Endothelial cell of hepatic sinusoid (primary cell): ENCODE measurements at regions not wholly inside any gene's neighbourhood (a gene's known extent, or its start where the extent isn't known, plus 50 kb on each side); places are given as distances from the start of the nearest gene placed in this dataset.

Source experiments
- in situ Hi-C: cut with HindIII; loops from 2 replicates; pipeline ENCODE4 v1.10.0; 2017; ENCODE audit warnings: low sequenced_read_pairs

DNA sequence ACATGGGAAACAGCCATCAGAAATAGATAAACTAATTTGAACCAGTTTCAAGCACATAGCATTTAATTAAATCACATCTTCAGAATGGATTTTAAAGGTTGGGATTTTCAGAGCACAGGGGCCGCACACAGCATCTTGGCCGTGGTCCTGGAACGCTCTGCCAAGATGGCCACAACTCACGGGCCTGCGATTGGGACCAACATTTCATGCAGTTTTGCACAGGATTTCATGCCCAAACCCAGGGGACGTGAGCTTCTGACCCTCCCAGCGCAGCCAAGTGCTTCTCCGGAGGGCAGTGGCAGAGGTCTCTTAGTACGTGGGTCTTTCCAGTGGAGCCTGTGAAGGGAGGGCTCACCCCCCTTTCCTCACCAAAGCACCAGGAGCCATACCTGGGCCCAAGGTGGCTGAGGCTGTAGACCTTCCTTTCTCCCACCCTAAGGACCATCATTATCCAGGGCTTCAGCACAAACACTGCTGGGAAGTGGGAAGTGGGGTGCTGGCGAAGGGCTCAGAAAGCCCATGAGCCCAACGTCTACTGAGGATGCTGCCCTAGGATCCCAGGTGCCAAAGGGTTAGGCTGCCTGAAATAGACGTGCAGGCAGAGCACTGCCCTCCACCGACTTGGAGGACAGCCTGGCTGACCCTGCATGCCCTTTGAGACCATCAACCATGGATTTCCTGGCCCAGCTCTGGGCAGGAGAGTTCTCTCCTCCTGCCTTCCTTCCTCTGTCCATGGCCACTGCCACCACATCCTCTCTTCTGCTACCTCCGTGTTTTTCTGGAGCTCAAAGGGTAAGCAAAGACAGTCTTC, 611.2 kb upstream of the MGMT start:
- in situ Hi-C loops = no loop called here

DNA sequence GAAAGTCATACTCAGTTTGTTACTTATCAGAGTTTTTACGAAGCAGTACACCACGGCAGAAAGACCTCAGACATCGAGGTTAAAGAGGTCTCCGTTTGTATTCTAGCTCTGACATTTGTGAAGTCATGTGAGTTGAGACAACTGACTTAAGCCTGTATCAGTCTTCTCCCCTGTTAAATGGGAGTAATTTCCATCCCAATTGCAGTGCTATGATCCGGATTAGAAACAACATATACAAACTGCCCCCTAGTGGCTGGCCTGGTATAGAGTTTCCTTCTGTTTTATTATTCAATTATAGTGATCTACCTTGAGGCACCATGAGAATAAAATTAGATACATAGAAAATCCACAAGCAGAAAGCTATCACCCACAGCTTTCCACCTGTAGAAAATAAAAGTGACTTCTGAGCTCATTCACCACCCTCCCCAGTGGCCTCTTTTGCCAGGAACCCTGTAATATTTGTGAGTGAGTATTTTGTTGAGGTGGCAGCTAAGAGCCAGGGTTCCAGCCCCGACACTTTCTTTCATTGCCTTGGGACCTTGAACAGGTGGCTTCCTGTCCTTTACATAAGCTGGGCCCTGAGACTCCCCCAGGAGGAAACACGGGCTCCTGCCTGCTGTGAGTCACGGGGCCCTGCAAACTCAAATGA, 607.2 kb upstream of the MGMT start:
- in situ Hi-C loops = no loop called here

DNA sequence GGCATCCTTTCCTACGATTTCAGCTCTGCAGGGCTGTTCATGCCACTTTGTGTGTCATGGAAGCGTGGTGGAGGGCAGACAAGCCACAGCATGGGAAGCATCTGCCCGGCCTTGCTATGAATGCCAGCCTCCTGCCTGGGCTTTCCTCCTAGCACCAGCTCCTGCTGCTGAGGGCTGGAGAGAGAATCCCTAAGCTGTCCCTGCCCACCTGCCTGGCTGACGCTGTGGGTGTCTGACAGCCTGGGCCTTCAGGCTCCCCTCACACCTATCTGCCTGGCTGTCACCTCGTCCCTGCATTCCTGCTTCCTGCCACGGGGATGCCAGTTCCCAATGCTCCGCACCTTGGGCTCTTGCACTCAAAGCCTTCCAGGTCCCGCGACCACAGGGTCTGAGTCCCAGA, 606.5 kb upstream of the MGMT start:
- in situ Hi-C loops = no loop called here

DNA sequence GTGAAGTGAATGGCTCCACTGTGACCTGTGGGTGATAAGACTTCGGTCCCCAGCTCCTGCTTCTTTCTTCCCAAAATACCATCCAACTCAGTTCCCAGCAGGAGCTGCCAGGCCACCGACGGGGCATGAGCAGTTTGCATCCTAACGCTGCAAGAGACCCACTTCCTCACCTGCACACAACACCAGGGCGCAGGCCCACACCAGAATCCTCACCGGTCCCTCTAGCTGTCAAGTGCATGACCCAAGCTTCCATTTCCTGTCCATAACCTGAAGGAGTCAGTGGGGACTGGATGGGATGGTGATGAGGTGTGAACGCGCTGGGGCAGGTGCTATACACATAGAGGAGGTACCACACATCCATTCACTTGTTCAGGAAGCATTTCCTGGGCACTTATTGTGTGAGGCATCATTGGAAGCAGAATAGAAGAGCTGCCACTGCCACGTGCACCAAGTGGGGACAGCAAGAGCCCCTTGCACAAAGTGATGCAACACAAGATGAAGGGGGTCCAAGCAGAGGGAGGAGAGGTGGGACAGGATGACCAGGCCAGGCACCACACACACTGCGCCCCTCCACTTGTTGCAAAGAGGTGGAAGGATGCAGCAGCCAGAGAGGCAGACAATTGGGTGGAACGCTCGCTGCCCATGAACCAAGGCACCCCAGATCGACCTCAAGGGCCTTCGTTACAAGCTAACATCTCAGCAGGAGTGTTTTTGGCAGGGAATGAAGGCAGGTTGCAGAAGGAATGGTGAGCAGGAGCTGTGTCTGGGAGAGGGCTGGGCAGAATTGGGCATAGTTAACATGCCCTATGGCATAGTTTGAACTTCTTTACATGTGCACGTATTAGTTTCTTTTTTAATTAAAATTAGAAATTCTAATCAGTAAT, 605.8 kb upstream of the MGMT start:
- in situ Hi-C loops = no loop called here

DNA sequence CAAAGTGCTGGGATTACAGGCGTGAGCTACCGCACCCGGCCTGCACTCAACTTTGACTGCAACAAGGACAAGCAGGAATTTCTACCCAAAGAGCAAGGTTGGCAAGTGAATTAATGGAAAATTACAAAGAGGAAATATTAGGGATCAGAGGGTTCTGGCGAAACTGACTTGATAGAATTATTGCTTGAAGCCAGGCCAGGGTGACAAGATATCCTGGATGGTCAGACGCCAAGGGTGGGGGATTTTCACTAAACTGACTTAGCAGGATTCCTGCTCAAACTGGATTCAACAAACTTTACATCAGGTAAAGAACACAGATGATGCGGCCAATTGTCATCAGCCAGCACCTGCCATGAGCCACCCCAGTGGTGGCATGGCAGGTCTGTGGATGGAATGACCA, 603.6 kb upstream of the MGMT start:
- in situ Hi-C loops = no loop called here

DNA sequence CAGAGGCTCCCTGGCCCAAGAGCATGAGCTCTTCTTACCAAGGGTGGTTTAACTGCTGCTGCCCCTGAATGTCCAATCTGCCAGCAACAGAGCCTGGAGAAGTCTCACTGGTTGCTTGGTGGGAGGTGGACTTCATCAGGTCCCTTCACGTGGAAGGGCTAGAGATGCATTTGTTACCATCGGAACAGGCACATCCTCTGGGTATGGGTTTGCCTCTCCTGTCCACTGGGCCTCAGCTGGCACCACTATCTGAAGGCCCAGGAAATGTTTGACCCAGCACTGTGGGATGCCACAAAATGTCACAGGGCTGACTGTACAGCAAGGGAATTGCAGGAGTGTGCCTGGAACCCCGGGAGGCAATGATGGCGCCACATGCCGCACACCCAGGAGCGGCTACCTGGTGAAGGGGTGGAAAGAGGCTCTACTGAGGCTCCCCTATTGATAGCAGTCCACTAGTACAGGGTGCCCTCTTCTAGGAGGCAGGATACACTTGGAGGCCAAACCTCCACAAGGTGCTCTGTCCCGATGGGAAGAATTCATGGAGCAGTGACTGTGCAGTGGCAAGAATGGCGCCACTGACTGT, 603.1 kb upstream of the MGMT start:
- in situ Hi-C loops = no loop called here

DNA sequence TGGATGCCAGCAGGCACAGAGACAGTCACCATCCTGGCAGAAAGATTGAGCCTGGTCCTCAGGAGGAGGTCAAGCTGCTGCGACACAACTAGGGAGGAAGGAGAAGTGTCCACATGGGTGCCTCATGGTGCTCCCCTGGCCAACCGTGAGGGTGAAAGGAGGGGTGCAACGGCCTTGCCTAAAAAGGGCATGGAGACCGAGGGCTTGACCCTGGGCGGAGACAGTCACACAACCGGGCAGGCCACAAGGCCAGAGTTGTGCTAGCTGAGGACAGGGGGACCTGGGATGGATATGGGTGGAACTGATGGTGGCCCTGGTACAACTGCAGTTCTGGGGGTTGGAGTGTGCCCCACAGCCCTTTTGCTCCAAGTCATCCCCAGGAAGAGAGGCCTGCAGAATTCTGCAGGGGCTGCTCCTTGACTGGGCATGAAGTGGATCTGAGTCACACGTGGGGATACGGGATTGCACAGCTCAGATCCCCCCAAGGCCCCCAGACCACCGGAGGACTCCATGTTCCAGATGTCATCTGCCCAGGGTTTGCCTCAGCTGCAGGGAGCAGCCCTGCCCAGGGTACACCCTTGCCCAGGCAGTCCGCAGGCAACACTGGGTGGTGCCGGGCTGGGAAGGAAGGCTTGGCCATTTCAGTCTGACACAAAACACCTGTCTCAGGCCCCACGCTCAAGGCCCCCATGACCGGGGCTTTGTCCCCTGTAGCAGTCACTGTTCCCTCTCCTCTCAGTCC, 602.3 kb upstream of the MGMT start:
- in situ Hi-C loops = no loop called here

DNA sequence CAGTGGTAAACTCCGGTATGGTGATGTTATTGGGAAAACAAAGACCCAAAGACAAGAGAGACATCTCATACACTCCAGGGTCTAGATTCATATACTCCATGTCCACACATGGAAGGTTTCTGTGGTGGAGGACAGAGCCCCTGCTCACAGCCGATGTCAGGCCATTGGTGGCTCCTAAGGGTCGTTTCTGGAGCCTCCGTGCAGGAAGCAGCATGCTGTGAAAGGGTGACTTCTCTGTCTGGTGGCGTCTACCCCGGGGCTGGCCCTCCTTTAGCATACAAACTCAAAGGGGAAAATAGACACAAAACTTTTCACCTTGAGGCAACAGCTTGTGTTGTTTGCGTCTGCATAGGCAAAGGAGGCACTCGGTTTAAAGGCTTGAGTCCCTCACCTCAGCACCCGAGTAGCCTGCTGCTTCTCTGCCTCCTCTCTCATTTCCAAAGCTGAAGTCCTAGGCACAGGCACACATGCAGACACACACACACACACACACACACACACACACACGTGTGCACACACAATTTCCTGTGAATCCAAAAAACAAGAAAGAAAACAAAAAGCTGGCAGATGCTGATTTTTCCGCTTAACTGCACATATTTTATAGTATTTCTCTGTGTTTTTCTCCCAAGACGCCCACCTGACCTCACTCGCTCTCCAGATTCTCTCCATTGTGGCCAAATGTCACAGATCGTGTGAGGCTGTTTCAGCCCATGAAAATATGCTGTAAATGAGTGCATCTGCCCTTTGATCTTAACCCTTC, 601.4 kb upstream of the MGMT start:
- in situ Hi-C loops = no loop called here

DNA sequence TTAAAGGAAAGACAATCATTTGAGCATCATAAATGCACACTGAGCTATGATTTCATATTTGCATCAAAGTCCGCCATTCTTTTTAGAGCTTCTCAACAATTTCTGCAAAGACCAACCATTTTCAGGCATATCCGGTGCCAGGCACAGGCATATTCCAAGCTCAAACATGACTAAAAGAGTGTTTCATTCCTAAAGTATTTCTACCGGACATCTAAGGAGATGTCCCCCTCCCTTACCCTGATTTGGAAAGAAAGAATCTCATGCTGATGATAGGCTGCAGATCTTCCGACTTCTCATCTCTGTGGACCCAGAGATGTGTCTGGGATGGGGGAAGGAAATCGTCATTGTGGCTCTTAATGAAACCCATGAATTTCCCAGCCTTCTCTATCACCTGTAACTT, 600.5 kb upstream of the MGMT start:
- in situ Hi-C loops = no loop called here

DNA sequence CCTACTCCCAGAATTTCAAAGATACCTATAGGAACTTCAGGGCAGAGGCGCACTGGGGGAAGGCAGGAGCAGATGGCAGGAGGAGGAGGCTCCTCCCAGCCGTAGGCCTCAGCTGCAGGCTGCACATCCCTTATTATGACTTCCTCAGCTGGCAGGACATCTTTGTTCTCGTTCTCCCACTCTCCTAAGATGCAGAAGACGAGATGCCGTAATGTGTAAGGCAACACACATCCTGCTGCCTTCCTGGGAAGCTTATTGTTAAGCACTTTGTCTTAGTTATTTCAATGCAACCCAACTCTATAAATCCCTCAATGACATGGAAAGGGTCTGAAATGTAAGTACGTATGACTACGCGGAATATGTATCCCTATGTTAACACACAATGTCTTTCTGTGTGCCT, 599.8 kb upstream of the MGMT start:
- in situ Hi-C loops = no loop called here

DNA sequence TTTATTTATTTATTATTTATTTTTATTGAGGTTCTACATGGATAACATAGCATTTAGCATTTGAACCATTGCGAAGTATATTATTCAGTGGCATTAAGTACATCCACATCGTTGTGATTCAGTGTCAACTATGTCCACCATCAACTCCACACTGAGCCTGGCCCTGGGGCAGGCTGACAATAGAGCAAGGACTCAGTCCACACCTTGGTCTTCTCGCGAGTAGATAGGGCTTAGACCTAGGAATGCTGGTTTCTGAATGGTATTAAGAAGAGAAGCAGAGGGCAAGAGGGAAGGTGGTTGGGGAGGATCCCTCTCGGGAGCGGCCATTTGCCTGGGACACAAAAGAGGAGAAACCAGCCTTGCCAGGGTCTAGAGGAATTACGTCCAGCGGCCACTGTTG, 599.2 kb upstream of the MGMT start:
- in situ Hi-C loops = no loop called here

DNA sequence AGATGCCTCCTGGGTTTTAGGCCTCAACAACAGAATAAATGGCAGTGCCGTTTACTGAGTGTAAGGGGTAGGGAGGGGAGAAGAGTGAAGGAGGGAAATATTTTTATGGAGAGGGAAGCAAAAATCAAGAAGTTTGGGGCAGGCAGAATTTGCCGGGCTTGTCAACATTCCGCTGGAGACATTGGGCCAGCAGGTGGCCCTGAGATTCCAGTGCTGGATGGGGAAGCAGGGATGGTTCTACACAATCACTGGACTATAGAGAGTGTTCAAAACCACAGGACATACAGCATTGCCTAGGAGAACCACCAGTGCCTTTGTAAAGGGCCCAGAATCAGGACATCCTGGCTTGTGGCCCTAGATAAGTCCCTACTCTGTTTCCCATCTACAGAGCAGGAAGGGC, 598.6 kb upstream of the MGMT start:
- in situ Hi-C loops = no loop called here

DNA sequence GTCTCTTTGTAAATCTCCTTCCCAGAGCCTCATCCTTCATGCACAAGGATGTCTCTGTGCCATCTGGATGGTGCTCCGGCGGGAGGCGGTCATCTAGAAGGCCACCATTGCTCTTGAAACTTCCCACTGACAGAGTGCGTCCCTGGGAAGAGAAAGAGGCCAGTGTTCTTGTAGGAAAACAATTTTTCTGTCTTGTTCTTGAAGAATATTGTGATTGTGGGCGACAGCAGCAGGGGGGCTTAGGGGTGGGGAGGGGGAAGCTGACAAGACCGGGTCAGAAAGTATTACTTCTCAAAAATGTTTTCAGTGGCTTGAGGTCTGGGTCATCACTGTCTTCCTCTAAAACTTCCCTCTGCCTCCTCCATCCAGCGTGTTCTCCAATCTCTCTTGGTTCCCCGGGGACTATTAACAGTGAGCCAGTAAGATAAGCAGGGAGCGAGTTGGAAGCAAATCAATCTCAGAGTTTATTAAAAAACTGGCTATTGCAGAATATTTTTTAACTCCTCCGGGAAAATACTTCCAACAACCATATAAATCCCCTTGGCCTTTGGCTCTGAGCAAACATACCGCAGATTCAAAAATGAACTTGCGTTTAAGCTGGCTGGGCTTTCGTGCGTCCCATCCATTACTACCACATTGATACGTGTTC, 597.8 kb upstream of the MGMT start:
- in situ Hi-C loops = no loop called here

DNA sequence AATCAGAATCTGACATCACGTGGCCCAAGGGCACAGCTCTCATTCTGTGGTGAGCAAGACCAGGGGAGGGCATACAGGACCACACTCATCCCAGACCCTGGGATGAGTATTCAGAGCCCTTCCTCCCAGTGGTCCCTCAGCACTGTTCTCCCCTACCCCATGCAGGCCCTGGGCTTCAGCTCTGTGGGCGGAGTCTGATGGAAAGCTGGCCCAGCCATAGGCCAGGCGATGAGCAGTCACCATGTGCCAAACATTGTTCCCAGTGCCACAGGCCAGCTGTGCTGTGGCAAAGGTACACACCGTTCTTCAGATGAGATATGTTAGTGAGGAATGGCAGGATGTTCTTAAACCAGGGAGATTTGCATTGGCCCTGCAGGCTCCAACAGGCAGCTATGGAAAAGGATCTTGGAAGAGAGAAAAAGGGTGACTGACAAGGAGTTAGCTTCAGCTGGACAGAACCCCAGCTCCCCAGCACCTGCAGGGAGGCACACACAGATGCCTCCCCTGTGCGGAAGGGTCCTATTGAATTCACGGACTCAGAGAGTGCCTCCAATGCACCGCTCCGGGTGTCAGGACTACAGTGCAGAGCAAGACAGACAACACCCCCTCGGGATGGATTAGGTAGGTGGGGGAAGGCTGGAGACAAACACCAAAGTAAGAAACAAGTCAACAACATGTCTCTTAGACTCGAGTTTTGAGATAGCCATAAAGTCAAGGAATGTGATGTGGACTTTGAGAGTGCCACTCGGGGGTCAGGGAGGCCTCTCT, 596.0 kb upstream of the MGMT start:
- in situ Hi-C loops = no loop called here

DNA sequence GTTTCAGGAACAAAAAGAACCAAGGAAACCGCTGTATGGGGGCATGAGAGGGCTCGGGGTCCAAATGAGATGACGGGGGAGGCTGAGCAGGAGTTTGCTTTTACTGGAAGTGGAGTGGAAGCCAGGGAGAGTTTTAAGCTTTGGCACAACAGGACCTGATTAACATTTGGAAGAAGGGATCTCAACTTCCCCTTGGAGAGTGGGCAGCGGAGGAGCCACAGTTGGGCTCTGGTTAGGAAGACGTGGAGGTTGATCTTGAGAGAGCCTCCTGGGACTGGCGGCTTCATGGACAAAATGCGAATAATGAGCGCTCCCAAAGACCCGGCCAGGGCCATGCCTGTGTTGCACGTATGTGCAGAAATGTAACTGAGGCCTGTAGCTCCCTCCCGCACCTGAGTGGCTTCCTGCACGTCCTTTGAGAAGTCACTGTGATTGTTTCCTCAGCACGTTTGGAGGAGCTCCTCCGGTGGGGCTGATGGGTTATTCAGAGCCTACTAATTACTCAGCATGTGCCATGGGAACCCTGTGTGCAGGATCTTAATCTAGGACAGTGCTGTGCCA, 595.3 kb upstream of the MGMT start:
- in situ Hi-C loops = no loop called here

DNA sequence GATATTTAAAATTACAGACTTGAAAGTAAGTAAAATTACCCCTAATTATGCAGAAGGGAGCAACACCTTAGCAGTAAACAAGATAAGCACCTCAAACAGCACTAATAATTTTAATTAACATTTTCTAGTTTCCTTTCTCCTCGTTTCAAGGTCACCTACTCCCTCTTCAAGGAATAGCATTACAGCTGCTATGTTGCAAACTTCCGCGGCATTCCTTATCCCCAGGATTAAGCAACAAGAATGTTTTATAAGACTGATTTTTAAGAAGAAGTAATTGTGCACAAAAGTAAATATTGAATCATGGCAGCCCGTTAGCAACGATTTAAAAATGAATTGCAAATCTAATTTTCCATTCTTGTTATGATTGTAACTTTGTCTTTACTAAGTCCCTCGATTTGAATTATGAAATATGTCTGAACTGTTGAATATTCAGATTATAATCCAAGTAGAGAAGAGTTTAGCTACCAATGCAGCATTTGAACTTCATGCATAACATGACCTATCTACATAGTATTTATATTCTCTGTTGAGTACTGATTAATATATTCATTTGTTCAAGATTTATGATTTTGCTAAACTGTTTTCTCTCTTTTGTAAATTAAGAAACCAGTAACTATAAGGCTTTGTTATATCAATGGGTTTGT, 593.5 kb upstream of the MGMT start:
- in situ Hi-C loops = no loop called here

DNA sequence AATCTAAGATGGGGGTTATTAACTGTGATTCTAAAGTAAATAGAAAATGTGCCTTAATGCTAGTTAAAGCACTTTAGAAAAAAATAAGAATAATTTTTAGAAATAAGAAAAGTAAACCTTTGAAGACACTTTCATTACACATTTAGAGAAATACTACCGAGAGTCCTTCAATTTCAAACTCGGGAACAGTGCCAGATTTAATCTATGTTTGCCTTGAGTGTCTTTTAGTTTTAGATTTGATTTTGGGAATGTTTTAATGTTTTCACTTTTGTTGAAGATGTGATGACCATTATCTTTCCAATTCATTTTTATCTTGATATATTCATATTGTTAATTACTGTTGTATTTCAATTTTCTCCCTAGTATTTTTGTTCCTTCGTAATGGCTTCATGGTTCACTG, 592.7 kb upstream of the MGMT start:
- in situ Hi-C loops = no loop called here
